ENCODE measurements at regions not wholly inside any gene's neighbourhood (a gene's known extent, or its start where the extent isn't known, plus 50 kb on each side); places are given as distances from the start of the nearest gene placed in this dataset.
A peak's percentile ranks its signal among the peaks of the same experiment; 100 is the strongest.

DNA sequence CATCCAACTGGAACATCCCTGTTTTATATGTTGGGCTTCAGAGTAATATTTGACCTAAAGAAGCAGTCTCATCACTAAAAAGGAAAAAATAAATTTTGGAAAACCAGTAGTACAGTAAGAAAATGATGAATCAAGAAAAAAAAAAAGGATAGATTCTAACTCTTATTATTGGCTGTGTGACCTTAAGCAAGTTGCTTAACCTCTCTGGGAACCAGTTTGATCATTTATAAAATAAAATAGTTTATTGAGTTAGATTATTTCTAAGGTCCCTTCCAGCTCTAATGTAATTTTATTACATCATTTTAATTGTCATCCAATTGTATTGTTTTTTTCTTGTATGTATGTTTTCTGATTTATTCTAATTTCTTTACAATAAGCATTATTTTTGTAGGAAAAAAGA, 127.0 kb downstream of the PRELID2 start:
- no peak for DNase-seq

DNA sequence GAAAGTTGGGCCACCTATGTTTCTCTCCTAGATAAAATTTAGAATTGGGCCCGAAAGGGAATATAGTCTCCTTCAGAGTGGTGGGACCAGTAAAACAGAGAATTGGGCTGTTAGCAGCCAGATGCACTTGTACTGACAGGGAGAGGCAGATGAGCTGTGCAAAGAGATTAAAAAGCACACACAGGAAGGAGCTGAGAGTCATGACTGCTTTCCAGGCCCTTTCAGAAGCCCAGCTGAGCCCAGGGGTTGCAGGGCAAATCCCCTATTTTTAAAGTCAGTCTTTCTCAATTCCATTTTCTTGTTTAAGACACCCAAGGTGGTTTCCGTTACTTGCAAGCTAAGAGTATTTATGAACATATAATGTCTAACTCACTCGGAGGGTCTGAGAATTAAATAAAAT, 130.4 kb downstream of the PRELID2 start:
- DNase-seq: no peak

GRCh38 chr5:145703856-145704255, 131.3 kb downstream of the PRELID2 start:
- no peak for DNase-seq

- DNase-seq: no peak
Measured at GRCh38 chr5:145701404-145701803, 133.7 kb downstream of the PRELID2 start.

DNA sequence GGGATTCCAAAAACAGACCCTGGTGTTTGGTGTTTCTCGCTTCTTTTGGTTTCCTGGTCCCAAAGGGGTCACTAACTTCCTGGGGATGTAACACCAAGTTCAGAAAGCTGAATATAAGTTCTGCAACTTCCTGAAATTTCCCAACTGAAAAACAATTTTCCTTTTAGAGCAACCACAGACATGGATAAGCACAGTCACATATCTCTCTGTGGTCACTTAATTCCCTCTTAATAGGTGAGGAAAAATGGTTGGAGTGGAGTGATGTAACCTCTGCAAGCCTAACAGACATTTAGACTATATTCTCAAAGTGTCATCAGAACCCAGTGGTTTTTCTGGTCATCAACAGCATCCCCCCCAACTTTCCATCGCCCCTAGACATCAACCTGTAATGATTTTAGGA, 135.3 kb downstream of the PRELID2 start:
- no peak for DNase-seq

- DNase-seq: peak; percentile 3
Measured at GRCh38 chr5:145697251-145697990, 137.7 kb downstream of the PRELID2 start.

- no peak for DNase-seq
Measured at GRCh38 chr5:145689235-145689634, 145.9 kb downstream of the PRELID2 start.

DNA sequence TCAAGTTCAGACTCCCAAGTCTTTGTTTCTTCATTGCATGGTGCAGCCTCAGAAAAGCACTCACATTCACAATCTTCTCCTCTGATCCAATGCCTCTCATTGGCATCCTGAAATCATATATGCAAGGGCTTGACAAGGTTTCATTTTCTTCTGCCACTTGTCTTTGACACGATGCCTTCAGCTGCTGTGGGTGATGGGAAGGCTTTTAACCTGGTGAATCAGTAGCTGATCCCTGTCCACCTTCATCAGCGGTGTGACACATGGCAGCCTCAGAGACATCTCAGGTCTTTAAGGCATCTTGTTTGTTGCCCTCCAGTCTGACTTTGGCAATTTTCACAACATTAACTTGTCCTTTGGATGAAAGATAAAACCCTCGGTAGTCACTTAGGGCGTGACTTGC, 147.2 kb downstream of the PRELID2 start:
- DNase-seq: no peak

DNA sequence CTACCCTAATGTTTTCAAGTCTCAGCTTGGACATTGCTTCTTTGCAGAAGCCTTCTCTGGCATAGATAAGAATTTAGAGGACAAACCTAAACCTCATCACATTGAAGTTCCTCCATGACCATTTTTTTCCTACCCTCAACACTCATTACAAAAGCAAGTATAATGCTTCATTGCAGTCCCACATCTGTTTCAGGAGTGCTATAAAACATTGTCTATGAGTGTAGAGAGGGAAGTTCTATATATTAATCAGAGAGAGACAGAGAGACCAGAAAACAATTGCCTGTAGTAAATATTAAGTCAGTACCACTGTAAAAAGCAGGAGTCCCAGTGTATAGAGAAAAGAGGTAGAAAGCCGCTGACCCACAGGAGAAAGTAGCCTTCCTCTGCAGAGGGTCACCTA, 149.7 kb downstream of the PRELID2 start:
- no peak for DNase-seq

GRCh38 chr5:145683431-145683830, 151.7 kb downstream of the PRELID2 start:
- no peak for DNase-seq

DNA sequence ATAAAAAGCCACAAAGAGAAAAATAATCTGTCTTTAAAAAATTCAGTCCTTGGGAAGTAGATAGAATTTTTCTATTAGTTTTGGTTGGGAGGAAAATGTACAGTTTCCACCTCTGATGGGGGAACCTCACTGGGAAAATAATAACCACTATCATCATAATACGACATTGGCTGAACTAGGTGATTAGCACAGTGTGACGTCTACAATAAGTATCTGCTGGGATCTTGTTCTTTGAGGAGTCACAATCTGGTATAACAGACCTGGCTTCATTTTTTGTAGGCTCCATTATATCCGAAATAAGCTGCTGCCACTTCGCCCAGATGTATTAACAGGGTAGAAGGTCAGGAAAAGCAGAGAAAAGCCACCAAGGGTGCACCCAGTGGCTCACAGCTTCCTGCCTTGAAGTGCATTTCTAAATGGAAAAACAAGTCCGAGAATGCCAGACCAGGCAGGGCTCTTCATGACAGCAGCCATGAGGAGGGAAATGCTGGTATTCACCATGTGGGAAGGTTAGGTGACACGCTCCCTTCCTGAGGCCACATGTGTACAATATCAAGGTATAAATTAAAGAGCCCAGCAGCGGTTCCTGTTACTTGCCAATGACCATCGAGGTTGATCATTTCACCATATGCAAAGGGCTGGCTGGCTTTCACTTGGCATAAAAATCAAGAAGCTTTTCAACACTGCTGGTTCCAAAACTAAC, 152.8 kb downstream of the PRELID2 start:
- DNase-seq: no peak

- DNase-seq: peak; percentile 3
Measured at GRCh38 chr5:145681686-145682085, 153.5 kb downstream of the PRELID2 start.

DNA sequence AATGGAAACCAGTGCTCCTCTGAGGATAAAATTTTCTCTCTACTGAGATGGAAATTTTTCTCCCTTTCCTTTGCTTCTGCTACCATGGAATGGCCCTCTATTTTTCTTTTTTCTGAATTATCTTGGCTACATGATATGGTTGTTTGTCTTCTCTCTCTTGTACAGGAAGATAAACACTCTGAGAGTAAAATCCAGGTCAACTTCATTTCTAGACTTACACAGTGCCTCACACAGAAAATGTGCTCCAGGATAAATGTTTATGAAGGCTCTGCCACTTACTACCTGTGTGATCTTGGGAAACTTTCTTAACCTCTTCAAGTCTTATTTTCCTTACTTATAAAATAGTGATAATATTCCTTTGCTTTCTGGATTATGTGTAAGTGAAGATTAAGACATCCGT, 153.9 kb downstream of the PRELID2 start:
- no peak for DNase-seq

GRCh38 chr5:145680767-145681166, 154.4 kb downstream of the PRELID2 start:
- no peak for DNase-seq

DNA sequence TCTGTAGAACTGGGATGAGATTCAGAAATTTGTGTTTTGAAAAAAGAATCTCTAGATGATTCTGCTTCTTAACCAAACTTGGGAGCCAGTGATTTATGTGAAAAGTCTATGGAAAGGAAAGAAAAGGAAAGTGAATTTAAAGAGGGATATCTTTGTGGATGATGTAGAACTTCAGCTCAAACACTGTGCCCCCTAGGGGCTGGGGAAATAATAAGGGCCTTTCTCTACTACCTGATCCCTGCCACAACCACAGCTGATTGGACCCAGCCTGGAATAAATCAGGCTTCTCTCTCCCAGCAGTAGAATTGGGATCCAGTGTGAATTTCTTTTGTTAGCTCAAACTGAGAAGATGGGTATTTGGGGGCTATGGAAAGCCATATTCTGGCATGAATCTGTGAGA, 155.0 kb downstream of the PRELID2 start:
- no peak for DNase-seq

- DNase-seq: no peak
Measured at GRCh38 chr5:145678255-145678654, 156.9 kb downstream of the PRELID2 start.

- DNase-seq: no peak
Measured at GRCh38 chr5:145673786-145674185, 161.4 kb downstream of the PRELID2 start.

DNA sequence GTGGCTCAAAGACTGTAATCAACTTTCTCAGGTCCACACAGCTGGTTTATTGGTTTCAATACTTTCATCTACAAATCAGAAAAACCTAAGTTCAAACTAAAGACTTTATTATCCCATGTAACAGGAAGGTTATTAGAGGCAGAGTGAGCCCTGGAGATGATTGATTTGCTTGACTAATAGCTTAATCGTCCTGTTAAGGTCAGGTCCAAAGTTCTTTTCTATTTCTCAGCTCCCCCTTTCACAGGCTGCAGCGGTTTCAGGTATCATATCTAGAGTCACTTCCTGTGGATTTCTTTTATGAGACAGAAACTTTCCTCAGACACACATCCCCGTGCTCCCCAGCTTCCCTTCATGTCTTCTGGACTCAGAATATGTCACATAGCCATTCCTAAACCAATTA, 166.4 kb downstream of the PRELID2 start:
- DNase-seq: no peak

GRCh38 chr5:145667742-145668141, 167.4 kb downstream of the PRELID2 start:
- DNase-seq: no peak

DNA sequence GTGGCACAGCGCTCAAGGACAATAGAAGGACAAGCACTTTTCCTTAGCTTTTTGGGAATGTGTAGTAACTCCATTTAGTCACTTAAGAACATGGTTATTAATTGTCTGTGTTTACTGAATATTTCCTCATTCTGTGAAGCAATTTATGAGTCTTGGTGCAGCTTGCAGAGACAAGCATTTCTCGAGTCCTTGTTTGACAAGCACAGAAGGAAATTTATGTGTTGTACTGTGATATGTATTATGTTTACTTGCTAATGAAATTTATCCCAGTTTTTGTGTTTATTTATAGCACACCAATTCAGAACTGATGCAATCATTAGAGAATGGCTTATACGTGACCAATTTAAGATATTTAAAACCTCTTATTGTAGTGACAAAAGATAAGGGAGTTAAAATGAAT, 168.6 kb downstream of the PRELID2 start:
- DNase-seq: no peak

GRCh38 chr5:145661737-145662485, 173.2 kb downstream of the PRELID2 start:
- DNase-seq: no peak

DNA sequence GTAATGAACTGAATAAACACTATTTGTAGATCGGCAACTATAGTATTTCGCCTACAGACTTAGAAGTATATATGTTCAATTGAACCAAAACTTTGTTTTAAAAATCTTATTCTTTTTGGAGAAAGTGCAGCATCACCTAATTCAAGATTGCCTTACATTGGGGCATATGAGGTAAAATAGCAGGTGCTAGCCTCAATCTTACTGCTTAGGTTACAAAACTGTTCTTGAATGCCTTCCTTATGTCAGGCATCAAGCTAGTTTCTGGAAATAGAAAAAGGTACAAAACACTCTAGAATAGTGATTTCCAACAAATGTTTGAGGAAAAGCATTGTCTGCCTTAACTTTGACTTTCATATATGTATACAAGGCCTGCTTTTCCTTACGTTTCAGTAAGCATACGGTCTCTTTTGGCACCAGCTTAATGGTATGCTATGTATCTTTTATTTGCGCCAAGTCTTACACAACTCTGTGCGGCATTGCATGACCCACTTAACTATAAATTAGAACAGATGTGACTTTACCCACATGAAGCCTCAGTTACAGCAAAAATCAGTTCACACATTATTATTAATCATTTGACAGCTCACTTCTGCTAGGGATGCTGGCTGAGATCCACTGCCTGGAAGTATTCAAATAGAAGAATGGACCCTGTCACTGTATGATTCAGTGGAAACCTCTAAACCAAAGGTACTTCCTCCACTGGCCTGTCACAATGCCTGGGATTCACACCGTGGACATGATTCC, 174.1 kb downstream of the PRELID2 start:
- no peak for DNase-seq

DNA sequence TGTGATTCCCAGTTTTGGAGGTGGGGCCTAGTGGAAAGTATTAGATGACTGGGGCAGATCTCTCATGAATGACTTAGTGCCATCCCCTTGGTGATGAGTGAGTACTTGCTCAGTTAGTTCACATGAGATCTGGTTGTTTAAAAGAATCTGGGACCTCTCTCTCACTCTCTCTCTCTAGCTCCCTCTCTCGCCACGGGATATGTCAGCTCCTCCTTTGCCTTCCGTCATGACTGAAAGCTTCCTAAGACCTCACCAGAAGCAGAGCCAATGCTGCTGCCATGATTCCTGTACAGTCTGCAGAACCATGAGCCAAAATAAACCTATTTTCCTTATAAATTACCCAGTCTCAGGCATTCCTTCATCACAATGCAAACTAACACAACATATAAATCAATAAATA, 176.7 kb downstream of the PRELID2 start:
- no peak for DNase-seq
